ENCODE measurements at regions not wholly inside any gene's neighbourhood (a gene's known extent, or its start where the extent isn't known, plus 50 kb on each side); places are given as distances from the start of the nearest gene placed in this dataset.

DNA sequence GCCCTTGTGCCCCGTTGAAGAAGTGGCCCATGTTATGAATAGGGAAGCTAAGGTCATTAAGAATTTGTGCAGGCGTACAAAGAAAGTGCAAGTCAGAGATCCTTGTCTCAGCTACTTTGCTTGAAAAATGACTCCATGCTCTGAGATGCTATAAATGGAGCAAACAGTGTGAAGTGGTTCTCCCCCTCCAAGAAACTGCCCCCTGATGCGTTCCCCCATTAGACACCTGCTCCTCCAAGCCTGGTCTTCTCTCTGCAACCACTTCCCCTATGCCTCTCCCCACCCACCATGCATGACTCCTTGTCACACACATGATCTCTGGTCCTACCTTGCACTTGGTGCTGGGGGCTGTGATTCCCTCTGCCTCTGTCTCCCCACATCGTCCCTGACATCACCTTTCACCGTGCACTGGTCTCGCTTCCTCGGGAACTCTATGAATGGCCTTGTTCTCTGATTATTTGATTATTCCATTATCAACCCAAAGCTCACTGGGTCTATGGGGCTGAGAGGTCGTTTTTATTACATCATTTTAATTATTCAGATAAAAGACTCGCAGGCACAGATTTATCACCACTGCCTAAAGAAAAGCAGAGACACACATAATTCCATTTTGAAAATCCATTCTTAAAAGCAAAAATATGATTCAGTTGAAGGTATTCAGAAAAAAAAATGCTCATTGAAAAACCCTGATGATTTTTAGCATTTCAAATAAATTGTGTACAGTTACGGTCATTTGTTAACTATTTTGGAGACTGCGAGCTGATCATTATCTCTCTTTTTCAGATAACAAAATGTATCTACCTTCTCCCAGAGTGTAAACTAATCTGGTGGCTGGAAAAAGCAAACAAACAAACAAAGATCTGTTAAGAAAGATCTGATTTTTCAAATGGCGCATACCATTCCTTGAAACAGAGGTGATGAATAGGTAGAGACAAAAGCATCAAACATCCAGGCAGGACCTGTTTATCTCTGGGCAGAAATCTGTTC lies 294.9 kb downstream of the SOX11 start:
- WGBS, 5 donors, result 77 to 85% (median 84%) methylated on average over 12 of the region's 12 CpGs
- H3K36me3 ChIP-seq, result no peaks in the 10 kb centered on the region
- DNase-seq, result no peak
- H3K9me3 ChIP-seq, result no peaks in the 10 kb centered on the region
- peaks cover 0 to 9% (median 0%) of the 10 kb centered on the region in 7 donors for H3K27me3 ChIP-seq (replicated peaks in 1 of 7)
- no peak for TF ChIP-seq POLR2AphosphoS5 (IDR thresholded peaks at IDR 0.05)
- TF ChIP-seq, protein P1, sequence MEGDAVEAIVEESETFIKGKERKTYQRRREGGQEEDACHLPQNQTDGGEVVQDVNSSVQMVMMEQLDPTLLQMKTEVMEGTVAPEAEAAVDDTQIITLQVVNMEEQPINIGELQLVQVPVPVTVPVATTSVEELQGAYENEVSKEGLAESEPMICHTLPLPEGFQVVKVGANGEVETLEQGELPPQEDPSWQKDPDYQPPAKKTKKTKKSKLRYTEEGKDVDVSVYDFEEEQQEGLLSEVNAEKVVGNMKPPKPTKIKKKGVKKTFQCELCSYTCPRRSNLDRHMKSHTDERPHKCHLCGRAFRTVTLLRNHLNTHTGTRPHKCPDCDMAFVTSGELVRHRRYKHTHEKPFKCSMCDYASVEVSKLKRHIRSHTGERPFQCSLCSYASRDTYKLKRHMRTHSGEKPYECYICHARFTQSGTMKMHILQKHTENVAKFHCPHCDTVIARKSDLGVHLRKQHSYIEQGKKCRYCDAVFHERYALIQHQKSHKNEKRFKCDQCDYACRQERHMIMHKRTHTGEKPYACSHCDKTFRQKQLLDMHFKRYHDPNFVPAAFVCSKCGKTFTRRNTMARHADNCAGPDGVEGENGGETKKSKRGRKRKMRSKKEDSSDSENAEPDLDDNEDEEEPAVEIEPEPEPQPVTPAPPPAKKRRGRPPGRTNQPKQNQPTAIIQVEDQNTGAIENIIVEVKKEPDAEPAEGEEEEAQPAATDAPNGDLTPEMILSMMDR (IDR thresholded peaks at IDR 0.05 in 8 of 11, conservative IDR thresholded peaks at IDR 0.05 in 3 of 11), result no peak
- no peak overlapping the region for H3K27ac ChIP-seq
- intact Hi-C loops (cut with DNase I; ENCODE audit: low total_unique reads), result no loop called here
- H3K4me1 ChIP-seq, result no peaks in the 10 kb centered on the region
- H3K4me3 ChIP-seq, result no peak overlapping the region

GRCh38 chr2:5988120-5988519 lies 295.9 kb downstream of the SOX11 start:
- TF ChIP-seq POLR2AphosphoS5 (IDR thresholded peaks at IDR 0.05) (no peak), POLR2A (IDR thresholded peaks at IDR 0.05) (no peak)
- TF ChIP-seq, protein P1 (IDR thresholded peaks at IDR 0.05 in 8 of 11, conservative IDR thresholded peaks at IDR 0.05 in 3 of 11), result no peak
- WGBS, 5 donors, result 69 to 80% (median 76%) methylated on average over 3 of the region's 3 CpGs
- Histone ChIP-seq H3K27me3 (replicated peaks in 1 of 7) (no peaks in the 10 kb centered on the region), H3K27ac (no peak overlapping the region), H3K36me3 (no peaks in the 10 kb centered on the region), H3K4me3 (no peak overlapping the region), H3K4me1 (no peaks in the 10 kb centered on the region), H3K9me3 (no peaks in the 10 kb centered on the region)
- intact Hi-C loops (cut with DNase I; ENCODE audit: low total_unique reads), result no loop called here
- no peak for DNase-seq

- no peak for DNase-seq
- no peaks in the 10 kb centered on the region for H3K27me3 ChIP-seq (replicated peaks in 1 of 7)
- H3K4me3 ChIP-seq, result no peak overlapping the region
- intact Hi-C loops (cut with DNase I; ENCODE audit: low total_unique reads), result no loop called here
- H3K4me1 ChIP-seq, result no peaks in the 10 kb centered on the region
- TF ChIP-seq POLR2AphosphoS5 (IDR thresholded peaks at IDR 0.05) (no peak), POLR2A (IDR thresholded peaks at IDR 0.05) (no peak)
- TF ChIP-seq, protein P1 (IDR thresholded peaks at IDR 0.05 in 8 of 11, conservative IDR thresholded peaks at IDR 0.05 in 3 of 11), result no peak
- H3K27ac ChIP-seq, result no peak overlapping the region
- H3K9me3 ChIP-seq, result no peaks in the 10 kb centered on the region
- H3K36me3 ChIP-seq, result no peaks in the 10 kb centered on the region
- WGBS, 5 donors, result 83 to 88% (median 85%) methylated on average over 5 of the region's 5 CpGs
These were observed 297.9 kb downstream of the SOX11 start for GRCh38 chr2:5990086-5990485.

DNA sequence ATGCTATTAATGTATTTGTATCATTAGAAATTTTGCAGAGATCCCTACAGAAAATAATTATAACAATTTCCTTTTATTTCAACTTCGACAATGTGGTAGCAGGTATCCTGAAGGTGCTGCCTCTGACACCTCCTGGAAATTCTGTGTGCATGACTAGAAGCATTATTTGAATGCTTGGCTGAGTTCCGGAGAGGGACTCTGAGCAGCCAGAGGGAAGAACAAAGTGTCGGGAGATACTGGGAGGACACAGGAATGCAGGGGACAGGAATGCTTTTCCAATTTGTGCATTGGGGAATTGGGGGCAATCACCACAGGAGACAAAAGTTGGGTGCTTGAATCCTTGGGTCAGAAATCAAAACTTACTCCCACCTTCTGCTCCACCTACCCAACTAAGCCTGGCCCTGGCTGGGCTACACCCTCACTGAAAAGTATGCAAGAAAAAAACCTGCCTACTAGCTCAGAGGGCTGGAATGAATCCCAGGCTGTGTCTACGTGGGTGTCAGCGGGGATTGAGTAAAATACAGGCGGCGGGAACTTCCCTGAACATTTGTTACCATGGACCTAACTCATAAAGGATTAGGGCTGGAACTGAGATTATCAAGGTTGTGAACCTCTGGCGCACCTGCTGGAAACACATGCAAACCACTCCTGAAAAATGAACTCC lies 299.3 kb downstream of the SOX11 start:
- Histone ChIP-seq H3K9me3 (no peaks in the 10 kb centered on the region), H3K4me3 (no peak overlapping the region), H3K27ac (no peak overlapping the region), H3K36me3 (no peaks in the 10 kb centered on the region), H3K27me3 (replicated peaks in 1 of 7) (no peaks in the 10 kb centered on the region), H3K4me1 (no peaks in the 10 kb centered on the region)
- DNase-seq, result no peak
- 73 to 86% (median 80%) methylated on average over 8 of the region's 8 CpGs for WGBS, 5 donors
- TF ChIP-seq POLR2A (IDR thresholded peaks at IDR 0.05), result no peak
- TF ChIP-seq POLR2AphosphoS5 (IDR thresholded peaks at IDR 0.05), result no peak
- TF ChIP-seq, protein P1 (IDR thresholded peaks at IDR 0.05 in 8 of 11, conservative IDR thresholded peaks at IDR 0.05 in 3 of 11), result no peak
- intact Hi-C loops (cut with DNase I; ENCODE audit: low total_unique reads), result no loop called here

Measured in spleen (tissue), 11 donors.